A549 (cell line): ENCODE measurements at regions not wholly inside any gene's neighbourhood (a gene's known extent, or its start where the extent isn't known, plus 50 kb on each side); places are given as distances from the start of the nearest gene placed in this dataset.

Experiments used
- ATAC-seq, 2 experiments: fragments of 200-7000 bp in 1 of 2; fragments of >200 bp in 1 of 2; cut with Nextera tagmentation in 1 of 2; cut with Tn5 transposase in 1 of 2; 3 replicates each; pipeline versions ENCODE4 v1.8.0 to v1.9.1; 2018 to 2020; ENCODE audit warnings: mild to moderate bottlenecking in 1 of 2, moderate library complexity in 1 of 2
- CTCF ChIA-PET: fragments of 300-600 bp; sonication (Branson Sonifier 250); formaldehyde crosslinking; extraction: SDS; loops from one replicate; lab custom pipeline; 2021; ENCODE audit warnings: antibody characterized with exemption, inconsistent platforms; lab: Yijun Ruan, JAX
- POLR2A ChIA-PET: fragments of 350-600 bp; formaldehyde crosslinking; extraction: SDS; loops from one replicate; lab custom pipeline; 2021; ENCODE audit warnings: antibody characterized with exemption, inconsistent platforms; lab: Yijun Ruan, JAX
- DNase-seq, 2 experiments: peaks; one replicate each; pipeline versions ENCODE4 v3.0.0 to v3.0.0-alpha.2; 2011 to 2016; ENCODE audit warnings: low read depth in 1 of 2, low spot score in 1 of 2
- FAIRE-seq: peaks from 2 replicates; lab custom pipeline; 2011; peaks lifted over from hg19 to GRCh38; lab: Jason Lieb, UNC
- H3K27ac ChIP-seq, 2 experiments: fragments of >200 bp; sonication (Bioruptor Twin); formaldehyde crosslinking; 3 replicates each; pipeline ENCODE4 v1.5.1; 2016 to 2017
- H3K4me1 ChIP-seq: fragments of >200 bp; sonication (Bioruptor Twin); formaldehyde crosslinking; 3 replicates; pipeline ENCODE4 v1.6.1; 2016
- H3K4me2 ChIP-seq: fragments of >200 bp; sonication (Bioruptor Twin); formaldehyde crosslinking; 3 replicates; pipeline ENCODE4 v1.6.1; 2016
- H3K4me3 ChIP-seq: fragments of >200 bp; sonication (Bioruptor Twin); formaldehyde crosslinking; 3 replicates; pipeline ENCODE4 v1.5.1; 2016
- H3K9me3 ChIP-seq: fragments of >200 bp; sonication (Bioruptor Twin); formaldehyde crosslinking; 3 replicates; pipeline ENCODE4 v1.6.1; 2016
- CBX8 ChIP-seq: fragments of 200-600 bp; sonication (generic); IDR thresholded peaks from 2 replicates; pipeline ENCODE4 v1.6.1; 2016
- CEBPB ChIP-seq, 2 experiments: fragments of >200 bp in 1 of 2; sonication (Bioruptor Twin) in 1 of 2; formaldehyde crosslinking in 1 of 2; IDR thresholded peaks; 2 replicates each; pipeline ENCODE4 v1.6.1; 2012 to 2016
- FOSB ChIP-seq: fragments of 250-450 bp; sonication (Bioruptor Pico); IDR thresholded peaks from 2 replicates; pipeline ENCODE4 v1.5.0; 2020; ENCODE audit warnings: mild to moderate bottlenecking, moderate library complexity
- FOSL2 ChIP-seq, 2 experiments: fragments of 450-650 bp in 1 of 2; fragments of >200 bp in 1 of 2; sonication (Bioruptor Twin) in 1 of 2; formaldehyde crosslinking; IDR thresholded peaks; 2 replicates each; pipeline versions ENCODE4 v1.5.0 to v1.6.1; 2016 to 2020; ENCODE audit warnings: mild to moderate bottlenecking in 1 of 2, moderate library complexity in 1 of 2
- GATA3 ChIP-seq: IDR thresholded peaks from 2 replicates; pipeline ENCODE4 v1.6.1; 2012; ENCODE audit warnings: borderline replicate concordance
- HOXB5 ChIP-seq: fragments of 250-450 bp; sonication (Bioruptor Pico); IDR thresholded peaks from 2 replicates; pipeline ENCODE4 v1.5.0; 2020; ENCODE audit warnings: mild to moderate bottlenecking, moderate library complexity
- JUN ChIP-seq, 2 experiments: fragments of >200 bp; sonication (Bioruptor Twin); formaldehyde crosslinking; IDR thresholded peaks; 2 replicates in 1 of 2; 3 replicates in 1 of 2; pipeline ENCODE4 v1.6.1; 2016 to 2017
- KDM1A ChIP-seq: fragments of 200-600 bp; sonication (generic); IDR thresholded peaks from 2 replicates; pipeline ENCODE4 v1.6.1; 2016; ENCODE audit warnings: low read depth, mild to moderate bottlenecking
- KDM5A ChIP-seq: fragments of 200-600 bp; sonication (generic); IDR thresholded peaks from 2 replicates; pipeline ENCODE4 v1.6.1; 2016; ENCODE audit warnings: antibody characterized with exemption, mild to moderate bottlenecking
- MAZ ChIP-seq: fragments of 150-350 bp; IDR thresholded peaks from 2 replicates; pipeline ENCODE4 v1.6.1; 2014; ENCODE audit warnings: antibody characterized with exemption, low read depth, low read length, borderline replicate concordance
- NFE2L2 ChIP-seq: fragments of 150-350 bp; conservative IDR thresholded peaks from 2 replicates; pipeline ENCODE4 v1.6.1; 2014; ENCODE audit warnings: low read length
- NPAS2 ChIP-seq: fragments of 250-450 bp; sonication (Bioruptor Pico); IDR thresholded peaks from 2 replicates; pipeline ENCODE4 v1.8.0; 2022; ENCODE audit warnings: mild to moderate bottlenecking, moderate library complexity, borderline replicate concordance
- NR3C1 ChIP-seq: fragments of >200 bp; sonication (Bioruptor Twin); formaldehyde crosslinking; IDR thresholded peaks from 3 replicates; pipeline ENCODE4 v1.6.1; 2017
- RFX5 ChIP-seq: fragments of 450-650 bp; IDR thresholded peaks from 2 replicates; pipeline ENCODE4 v1.7.1; 2014; ENCODE audit warnings: antibody characterized with exemption, mild to moderate bottlenecking, moderate library complexity
- RNF2 ChIP-seq: fragments of 200-600 bp; sonication (generic); IDR thresholded peaks from 2 replicates; pipeline ENCODE4 v1.6.1; 2016; ENCODE audit warnings: low read depth, mild to moderate bottlenecking, antibody characterized with exemption, moderate library complexity, borderline replicate concordance
- TFCP2L1 ChIP-seq: fragments of 250-450 bp; sonication (Bioruptor Pico); IDR thresholded peaks from 2 replicates; pipeline ENCODE4 v1.5.0; 2021; ENCODE audit warnings: mild to moderate bottlenecking
- ZFP36 ChIP-seq: fragments of 450-650 bp; IDR thresholded peaks from 2 replicates; pipeline ENCODE4 v1.6.1; 2014; ENCODE audit warnings: borderline replicate concordance; ENCODE audit not compliant: partially characterized antibody
- ZSCAN20 ChIP-seq: fragments of 250-450 bp; sonication (Bioruptor Pico); IDR thresholded peaks from 2 replicates; pipeline ENCODE4 v1.8.0; 2022; ENCODE audit warnings: mild to moderate bottlenecking, moderate library complexity
- WGBS: methylation state at CpG from one replicate; pipeline ENCODE4 v1.1.6; 2017; ENCODE audit errors: missing lambda C conversion rate; 5-methylcytosine and 5-hydroxymethylcytosine counted together
- TF ChIP-seq, protein P1 (sequence below): fragments of >200 bp; sonication (Bioruptor Twin); formaldehyde crosslinking; IDR thresholded peaks from 3 replicates; pipeline ENCODE4 v1.5.1; 2016
- TF ChIP-seq, protein P2 (sequence below): fragments of 200-600 bp; sonication (generic); IDR thresholded peaks from 2 replicates; pipeline ENCODE4 v1.6.1; 2016; ENCODE audit warnings: antibody characterized with exemption, mild to moderate bottlenecking, moderate library complexity
- TF ChIP-seq, protein P3 (sequence below): fragments of 250-450 bp; sonication (Bioruptor Pico); IDR thresholded peaks from 2 replicates; pipeline ENCODE4 v1.5.0; 2020; ENCODE audit warnings: low read depth, mild to moderate bottlenecking, moderate library complexity

DNA sequence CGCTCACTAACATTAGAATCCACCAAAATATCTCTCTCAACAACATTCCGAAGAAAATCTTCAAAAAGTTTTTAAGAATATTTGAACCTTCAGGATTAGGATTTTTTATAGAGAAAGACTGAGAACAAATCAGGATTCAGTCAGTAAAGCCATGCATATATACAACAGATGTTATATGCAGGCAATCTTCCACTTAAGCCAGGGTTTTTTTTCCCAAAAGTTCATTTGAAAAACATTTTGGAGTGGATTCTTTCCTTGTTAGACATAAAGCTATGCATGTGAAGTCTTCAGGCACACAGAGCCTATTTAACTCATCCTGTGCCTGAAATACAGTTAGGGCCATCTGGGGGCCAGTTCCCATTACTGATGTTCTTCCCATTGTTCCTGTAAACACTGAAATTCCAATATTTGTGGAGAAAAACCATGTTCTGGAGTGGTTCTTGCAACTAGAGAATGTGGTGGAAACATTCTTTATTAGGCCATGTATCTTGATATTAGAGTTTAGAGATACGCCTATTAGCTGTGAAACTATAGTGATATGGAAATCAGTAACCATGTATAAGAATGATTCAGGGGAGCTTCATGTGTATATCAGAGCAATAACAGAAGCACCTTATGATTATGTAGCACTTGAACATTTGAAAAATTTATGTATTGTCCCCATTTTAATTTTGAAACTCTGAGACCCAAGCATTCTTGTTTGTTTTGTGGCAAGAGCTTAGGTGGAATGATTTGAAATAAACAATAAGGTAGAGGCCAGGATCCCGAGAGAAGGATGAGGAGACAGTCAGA, 61.7 kb downstream of the PLEKHG1 start:
- POLR2A ChIA-PET = no interaction called here

DNA sequence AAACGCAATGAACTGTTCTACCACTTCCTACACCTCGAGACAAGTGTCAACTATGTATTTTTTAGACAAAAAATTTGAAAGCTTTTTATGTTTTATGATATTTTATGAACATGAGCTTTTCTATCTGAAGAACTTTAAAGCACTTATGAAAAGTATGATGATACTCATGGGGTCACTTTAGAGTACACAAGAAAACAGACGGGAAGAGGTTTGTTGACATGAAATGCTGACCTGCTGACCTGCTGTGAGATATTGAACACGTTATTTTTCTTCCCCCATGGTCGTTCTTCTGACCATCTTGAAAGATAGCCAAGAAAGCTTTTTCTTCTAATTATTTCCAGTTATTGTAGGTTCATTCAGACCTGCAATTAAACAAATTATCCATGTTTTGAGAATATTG, 63.1 kb downstream of the PLEKHG1 start:
- no peak for TF ChIP-seq KDM5A
- TF ChIP-seq NPAS2 (CRISPR knock-in tag) = no peak
- no peak for TF ChIP-seq KDM1A
- no peak for TF ChIP-seq CBX8
- no peak for TF ChIP-seq RFX5
- H3K4me2 ChIP-seq = no peak overlapping the region
- FAIRE-seq = no peak
- DNase-seq = no peak
- no peaks in the 10 kb centered on the region for H3K9me3 ChIP-seq
- H3K27ac ChIP-seq = no peak overlapping the region
- H3K4me1 ChIP-seq = no peaks in the 10 kb centered on the region
- 17% methylated on average over 5 of the region's 5 CpGs for WGBS
- no peak for ATAC-seq
- H3K4me3 ChIP-seq = no peak overlapping the region
- ChIA-PET POLR2A (no interaction called here), CTCF (interaction anchor here (1.1 kb wide), 1 partner anchor 71 kb away, joined by 3 read pairs; no protein-coding TSS in a partner anchor)

More for the DNA sequence above, 61.7 kb downstream of the PLEKHG1 start:
- ATAC-seq (no peak), FAIRE-seq (no peak), DNase-seq (no peak)
- H3K9me3 ChIP-seq = no peaks in the 10 kb centered on the region
- no peak overlapping the region for H3K4me3 ChIP-seq
- H3K4me2 ChIP-seq = no peak overlapping the region
- CTCF ChIA-PET = interaction anchor here (0.8 kb wide), 1 partner anchor 243 kb away, joined by 4 read pairs; no protein-coding TSS in a partner anchor
- TF ChIP-seq RFX5 = no peak
- no peak for TF ChIP-seq KDM1A
- no peak for TF ChIP-seq NPAS2 (CRISPR knock-in tag)
- TF ChIP-seq NR3C1 = no peak
- TF ChIP-seq FOSB = no peak
- TF ChIP-seq RNF2 = no peak
- TF ChIP-seq CEBPB (IDR thresholded peaks at IDR 0.05) = no peak
- no peak for TF ChIP-seq MAZ
- TF ChIP-seq NFE2L2 = no peak
- TF ChIP-seq ZFP36 = no peak
- TF ChIP-seq TFCP2L1 (CRISPR knock-in tag) = no peak
- H3K4me1 ChIP-seq = no peaks in the 10 kb centered on the region
- no peak overlapping the region for H3K27ac ChIP-seq
- WGBS = 48% methylated on average over 4 of the region's 4 CpGs

DNA sequence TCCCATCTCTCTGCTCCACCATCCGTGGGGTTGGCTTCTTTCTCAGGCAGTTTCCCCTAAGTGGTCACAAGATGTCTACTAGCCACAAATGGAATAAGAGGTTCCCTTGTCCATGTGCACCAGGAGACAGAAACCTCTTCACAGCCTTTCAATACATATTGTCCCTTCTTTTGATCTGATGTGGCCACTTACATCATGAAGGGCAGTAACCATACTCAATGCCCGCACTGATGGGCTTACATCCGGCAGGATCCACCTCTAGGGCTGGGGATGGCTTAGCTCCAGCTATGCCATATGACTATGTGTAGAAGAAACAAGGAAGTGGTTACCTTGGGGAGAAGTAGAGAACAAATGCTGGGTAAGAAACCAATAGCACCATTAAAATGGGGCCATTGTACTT, 64.4 kb downstream of the PLEKHG1 start:
- ATAC-seq (no peak), FAIRE-seq (no peak), DNase-seq (no peak)
- Histone ChIP-seq H3K4me1 (no peaks in the 10 kb centered on the region; the same call in 2 of the 3 replicates), H3K4me2 (no peak overlapping the region), H3K9me3 (no peaks in the 10 kb centered on the region), H3K4me3 (no peak overlapping the region), H3K27ac (no peak overlapping the region)
- CTCF ChIA-PET = no interaction called here
- POLR2A ChIA-PET = no interaction called here
- TF ChIP-seq, protein P1, sequence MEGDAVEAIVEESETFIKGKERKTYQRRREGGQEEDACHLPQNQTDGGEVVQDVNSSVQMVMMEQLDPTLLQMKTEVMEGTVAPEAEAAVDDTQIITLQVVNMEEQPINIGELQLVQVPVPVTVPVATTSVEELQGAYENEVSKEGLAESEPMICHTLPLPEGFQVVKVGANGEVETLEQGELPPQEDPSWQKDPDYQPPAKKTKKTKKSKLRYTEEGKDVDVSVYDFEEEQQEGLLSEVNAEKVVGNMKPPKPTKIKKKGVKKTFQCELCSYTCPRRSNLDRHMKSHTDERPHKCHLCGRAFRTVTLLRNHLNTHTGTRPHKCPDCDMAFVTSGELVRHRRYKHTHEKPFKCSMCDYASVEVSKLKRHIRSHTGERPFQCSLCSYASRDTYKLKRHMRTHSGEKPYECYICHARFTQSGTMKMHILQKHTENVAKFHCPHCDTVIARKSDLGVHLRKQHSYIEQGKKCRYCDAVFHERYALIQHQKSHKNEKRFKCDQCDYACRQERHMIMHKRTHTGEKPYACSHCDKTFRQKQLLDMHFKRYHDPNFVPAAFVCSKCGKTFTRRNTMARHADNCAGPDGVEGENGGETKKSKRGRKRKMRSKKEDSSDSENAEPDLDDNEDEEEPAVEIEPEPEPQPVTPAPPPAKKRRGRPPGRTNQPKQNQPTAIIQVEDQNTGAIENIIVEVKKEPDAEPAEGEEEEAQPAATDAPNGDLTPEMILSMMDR = no peak
- TF ChIP-seq ZSCAN20 (no peak), FOSL2 (IDR thresholded peaks at IDR 0.05) (no peak), FOSL2 (CRISPR knock-in tag; IDR thresholded peaks at IDR 0.05) (no peak), GATA3 (no peak), TFCP2L1 (CRISPR knock-in tag) (no peak), JUN (IDR thresholded peaks at IDR 0.05) (no peak), HOXB5 (CRISPR knock-in tag) (no peak)
- TF ChIP-seq, protein P2, sequence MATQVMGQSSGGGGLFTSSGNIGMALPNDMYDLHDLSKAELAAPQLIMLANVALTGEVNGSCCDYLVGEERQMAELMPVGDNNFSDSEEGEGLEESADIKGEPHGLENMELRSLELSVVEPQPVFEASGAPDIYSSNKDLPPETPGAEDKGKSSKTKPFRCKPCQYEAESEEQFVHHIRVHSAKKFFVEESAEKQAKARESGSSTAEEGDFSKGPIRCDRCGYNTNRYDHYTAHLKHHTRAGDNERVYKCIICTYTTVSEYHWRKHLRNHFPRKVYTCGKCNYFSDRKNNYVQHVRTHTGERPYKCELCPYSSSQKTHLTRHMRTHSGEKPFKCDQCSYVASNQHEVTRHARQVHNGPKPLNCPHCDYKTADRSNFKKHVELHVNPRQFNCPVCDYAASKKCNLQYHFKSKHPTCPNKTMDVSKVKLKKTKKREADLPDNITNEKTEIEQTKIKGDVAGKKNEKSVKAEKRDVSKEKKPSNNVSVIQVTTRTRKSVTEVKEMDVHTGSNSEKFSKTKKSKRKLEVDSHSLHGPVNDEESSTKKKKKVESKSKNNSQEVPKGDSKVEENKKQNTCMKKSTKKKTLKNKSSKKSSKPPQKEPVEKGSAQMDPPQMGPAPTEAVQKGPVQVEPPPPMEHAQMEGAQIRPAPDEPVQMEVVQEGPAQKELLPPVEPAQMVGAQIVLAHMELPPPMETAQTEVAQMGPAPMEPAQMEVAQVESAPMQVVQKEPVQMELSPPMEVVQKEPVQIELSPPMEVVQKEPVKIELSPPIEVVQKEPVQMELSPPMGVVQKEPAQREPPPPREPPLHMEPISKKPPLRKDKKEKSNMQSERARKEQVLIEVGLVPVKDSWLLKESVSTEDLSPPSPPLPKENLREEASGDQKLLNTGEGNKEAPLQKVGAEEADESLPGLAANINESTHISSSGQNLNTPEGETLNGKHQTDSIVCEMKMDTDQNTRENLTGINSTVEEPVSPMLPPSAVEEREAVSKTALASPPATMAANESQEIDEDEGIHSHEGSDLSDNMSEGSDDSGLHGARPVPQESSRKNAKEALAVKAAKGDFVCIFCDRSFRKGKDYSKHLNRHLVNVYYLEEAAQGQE = no peak
- TF ChIP-seq, protein P3, sequence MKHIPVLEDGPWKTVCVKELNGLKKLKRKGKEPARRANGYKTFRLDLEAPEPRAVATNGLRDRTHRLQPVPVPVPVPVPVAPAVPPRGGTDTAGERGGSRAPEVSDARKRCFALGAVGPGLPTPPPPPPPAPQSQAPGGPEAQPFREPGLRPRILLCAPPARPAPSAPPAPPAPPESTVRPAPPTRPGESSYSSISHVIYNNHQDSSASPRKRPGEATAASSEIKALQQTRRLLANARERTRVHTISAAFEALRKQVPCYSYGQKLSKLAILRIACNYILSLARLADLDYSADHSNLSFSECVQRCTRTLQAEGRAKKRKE (CRISPR knock-in tag) = no peak
- 71% methylated on average over 3 of the region's 3 CpGs for WGBS
